HEK293T (cell line): ENCODE measurements at regions not wholly inside any gene's neighbourhood (a gene's known extent, or its start where the extent isn't known, plus 50 kb on each side); places are given as distances from the start of the nearest gene placed in this dataset.

Source experiments
- ARNT ChIP-seq: fragments of 450-650 bp; IDR thresholded peaks from 2 replicates; pipeline ENCODE4 v1.6.1; 2017; ENCODE audit warnings: mild to moderate bottlenecking
- BHLHE40 ChIP-seq: fragments of 450-650 bp; IDR thresholded peaks from 2 replicates; pipeline ENCODE4 v1.6.1; 2016; ENCODE audit warnings: mild to moderate bottlenecking, moderate library complexity, borderline replicate concordance
- ELF4 ChIP-seq: fragments of 450-650 bp; IDR thresholded peaks from 2 replicates; pipeline ENCODE4 v1.6.1; 2017; ENCODE audit warnings: antibody characterized with exemption
- FOXA1 ChIP-seq: fragments of 450-650 bp; IDR thresholded peaks from 2 replicates; pipeline ENCODE4 v1.6.1; 2016; ENCODE audit warnings: mild to moderate bottlenecking
- FOXK2 ChIP-seq: fragments of 450-650 bp; IDR thresholded peaks from 2 replicates; pipeline ENCODE4 v1.6.1; 2016; ENCODE audit warnings: mild to moderate bottlenecking
- FOXM1 ChIP-seq: fragments of 450-650 bp; IDR thresholded peaks from 2 replicates; pipeline ENCODE4 v1.6.1; 2017; ENCODE audit warnings: mild to moderate bottlenecking, borderline replicate concordance
- L3MBTL2 ChIP-seq: fragments of 450-650 bp; conservative IDR thresholded peaks from 2 replicates; pipeline ENCODE4 v1.6.1; 2016; ENCODE audit warnings: mild to moderate bottlenecking
- NFRKB ChIP-seq: fragments of 450-650 bp; IDR thresholded peaks from 2 replicates; pipeline ENCODE4 v1.6.1; 2016; ENCODE audit warnings: mild to moderate bottlenecking, moderate library complexity
- SP1 ChIP-seq: fragments of 450-650 bp; IDR thresholded peaks from 2 replicates; pipeline ENCODE4 v1.6.1; 2017
- SUZ12 ChIP-seq: fragments of 450-650 bp; IDR thresholded peaks from 2 replicates; pipeline ENCODE4 v1.6.1; 2016; ENCODE audit warnings: mild to moderate bottlenecking
- TARDBP ChIP-seq: fragments of 450-650 bp; IDR thresholded peaks from 2 replicates; pipeline ENCODE4 v1.6.1; 2016
- TF ChIP-seq, protein P1 (sequence below): fragments of 450-650 bp; IDR thresholded peaks from 2 replicates; pipeline ENCODE4 v1.6.1; 2016

DNA sequence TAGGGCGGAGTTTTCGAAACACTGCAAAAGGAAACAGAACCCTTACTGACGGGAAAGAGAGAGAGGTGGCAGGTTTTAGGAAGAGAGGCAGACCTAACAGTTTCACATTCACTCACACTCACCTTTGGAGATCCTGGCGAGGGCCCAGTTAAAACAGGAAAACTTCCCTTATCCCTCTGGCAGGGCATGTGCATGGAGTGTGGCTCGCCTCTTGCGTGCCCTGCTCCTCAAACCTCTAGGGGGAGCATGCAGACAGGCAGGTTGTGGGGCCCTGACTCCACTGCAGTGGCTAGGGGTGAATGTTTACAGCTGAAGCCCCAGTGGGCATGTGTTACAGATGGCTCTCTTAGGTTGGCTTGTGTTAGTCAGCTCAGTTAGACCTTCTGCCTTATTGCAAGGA is 451.5 kb downstream of the UBE2NL start:
- TF ChIP-seq NFRKB (no peak), BHLHE40 (no peak), TARDBP (no peak), ARNT (no peak), SP1 (no peak), SUZ12 (no peak), FOXA1 (no peak), ELF4 (no peak), FOXM1 (no peak), L3MBTL2 (no peak), FOXK2 (no peak)
- TF ChIP-seq, protein P1, sequence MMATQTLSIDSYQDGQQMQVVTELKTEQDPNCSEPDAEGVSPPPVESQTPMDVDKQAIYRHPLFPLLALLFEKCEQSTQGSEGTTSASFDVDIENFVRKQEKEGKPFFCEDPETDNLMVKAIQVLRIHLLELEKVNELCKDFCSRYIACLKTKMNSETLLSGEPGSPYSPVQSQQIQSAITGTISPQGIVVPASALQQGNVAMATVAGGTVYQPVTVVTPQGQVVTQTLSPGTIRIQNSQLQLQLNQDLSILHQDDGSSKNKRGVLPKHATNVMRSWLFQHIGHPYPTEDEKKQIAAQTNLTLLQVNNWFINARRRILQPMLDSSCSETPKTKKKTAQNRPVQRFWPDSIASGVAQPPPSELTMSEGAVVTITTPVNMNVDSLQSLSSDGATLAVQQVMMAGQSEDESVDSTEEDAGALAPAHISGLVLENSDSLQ, result no peak
